Omental fat pad (tissue), 3 donors: ENCODE measurements at regions not wholly inside any gene's neighbourhood (a gene's known extent, or its start where the extent isn't known, plus 50 kb on each side); places are given as distances from the start of the nearest gene placed in this dataset.
"Not testable (repeated sequence)": the region's sequence is repeated elsewhere in the genome, so short reads cannot be mapped to it uniquely, and the experiment has no call there.

Experiments
- ATAC-seq: fragments of 150-250 bp; one replicate; pipeline ENCODE4 v1.9.1; 2016; ENCODE audit warnings: mild to moderate bottlenecking, moderate library complexity; ENCODE audit not compliant: low FRiP score
- DNase-seq: peaks from one replicate; pipeline ENCODE4 v3.0.0-alpha.2; 2019; ENCODE audit warnings: low spot score
- CTCF ChIP-seq, 3 donors: fragments of 450-650 bp; IDR thresholded peaks; one replicate each; pipeline ENCODE4 v1.5.1; 2016 to 2017; ENCODE audit warnings: antibody characterized with exemption in 3 of 3, mild to moderate bottlenecking in 3 of 3, moderate library complexity in 2 of 3

- ATAC-seq (no peak), DNase-seq (no peak)
- no peak for TF ChIP-seq CTCF (IDR thresholded peaks at IDR 0.05)
Measured at GRCh38 chr4:82241534-82241933, 132.3 kb downstream of the HNRNPD start.

DNA sequence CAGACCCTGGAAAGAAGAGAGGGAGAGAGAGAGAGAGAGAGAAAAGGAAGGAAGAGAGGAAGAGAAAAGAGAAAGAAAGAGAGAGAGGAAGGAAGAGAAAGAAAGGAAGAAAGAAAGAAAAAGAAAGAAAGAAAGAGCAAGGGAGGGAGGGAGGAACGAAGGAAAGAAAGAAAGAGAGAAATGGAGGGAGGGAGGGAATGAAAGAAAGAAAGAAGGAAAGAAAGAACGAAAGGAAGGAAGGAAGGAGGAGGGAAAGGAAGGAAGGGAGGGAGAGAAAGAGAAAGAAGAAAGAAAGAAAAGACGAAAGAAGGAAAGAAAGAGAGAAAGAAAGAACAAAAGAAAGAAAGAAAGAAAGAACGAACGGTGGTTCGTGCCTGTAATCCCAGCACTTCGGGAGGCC lies 133.4 kb downstream of the HNRNPD start:
- DNase-seq: no peak
- no peak for ATAC-seq
- no peak for TF ChIP-seq CTCF (IDR thresholded peaks at IDR 0.05)

- DNase-seq, ATAC-seq: not testable (repeated sequence)
Measured at GRCh38 chr4:82237142-82237541, 136.6 kb downstream of the HNRNPD start.

- DNase-seq (no peak), ATAC-seq (no peak)
- TF ChIP-seq CTCF (IDR thresholded peaks at IDR 0.05): no peak
Measured at GRCh38 chr4:82235346-82235745, 138.4 kb downstream of the HNRNPD start.

GRCh38 chr4:82232891-82233290 lies 140.9 kb downstream of the HNRNPD start:
- ATAC-seq: no peak
- TF ChIP-seq CTCF (IDR thresholded peaks at IDR 0.05): no peak
- DNase-seq: no peak

GRCh38 chr4:82231806-82232205 lies 142.0 kb downstream of the HNRNPD start:
- no peak for TF ChIP-seq CTCF (IDR thresholded peaks at IDR 0.05)
- DNase-seq (no peak), ATAC-seq (no peak)

DNA sequence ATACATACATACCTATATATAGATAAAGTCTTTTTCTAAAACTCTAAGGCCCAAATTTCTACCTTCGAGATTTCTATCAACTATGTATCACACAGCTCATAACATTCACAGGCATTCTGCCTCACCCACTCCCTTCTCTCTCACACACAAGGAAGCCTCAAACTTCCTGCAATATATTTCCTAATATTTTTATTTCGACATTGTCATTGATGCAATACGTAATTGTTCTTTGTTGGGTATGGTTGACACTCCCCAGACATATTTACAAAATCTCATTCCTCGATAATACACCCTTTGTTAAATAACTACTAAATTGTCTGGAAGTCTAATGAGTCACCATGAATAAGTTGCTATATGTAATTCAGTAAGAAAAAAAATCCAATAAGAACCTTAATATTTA lies 143.5 kb downstream of the HNRNPD start:
- no peak for TF ChIP-seq CTCF (IDR thresholded peaks at IDR 0.05)
- ATAC-seq (no peak), DNase-seq (no peak)

DNA sequence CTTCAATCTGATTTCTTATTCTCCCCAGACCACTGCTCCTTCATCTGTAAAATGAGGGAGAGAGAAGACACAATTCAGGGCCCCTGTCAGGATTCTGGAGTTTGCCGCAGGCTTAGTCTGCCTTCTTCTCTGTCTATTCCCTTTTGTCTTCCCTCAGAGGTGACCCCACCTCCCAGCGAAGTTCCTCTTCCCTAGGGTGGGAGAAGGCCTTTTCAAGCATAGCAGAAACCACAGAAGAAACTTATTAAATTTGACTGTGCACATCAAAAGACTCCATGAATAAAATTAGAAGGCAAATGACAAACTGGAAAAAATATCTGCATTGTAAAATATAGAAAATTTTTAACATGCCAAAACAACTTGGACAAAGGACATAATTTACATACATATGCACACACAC lies 148.8 kb downstream of the HNRNPD start:
- ATAC-seq (no peak), DNase-seq (no peak)
- no peak for TF ChIP-seq CTCF (IDR thresholded peaks at IDR 0.05)
